K562 (cell line): ENCODE measurements at regions not wholly inside any gene's neighbourhood (a gene's known extent, or its start where the extent isn't known, plus 50 kb on each side); places are given as distances from the start of the nearest gene placed in this dataset.

Source experiments
- ARNT ChIP-seq, 2 experiments: fragments of 450-650 bp; IDR thresholded peaks; 2 replicates each; pipeline ENCODE4 v1.6.1; 2016; ENCODE audit warnings: mild to moderate bottlenecking in 1 of 2
- CEBPZ ChIP-seq: fragments of 150-350 bp; IDR thresholded peaks from 2 replicates; pipeline ENCODE4 v1.6.1; 2014; ENCODE audit warnings: low read depth, mild to moderate bottlenecking, low read length, borderline replicate concordance
- CTCF ChIP-seq, 3 experiments: IDR thresholded peaks in 2 of 3; conservative IDR thresholded peaks in 1 of 3; 2 replicates each; pipeline ENCODE4 v1.5.1; 2011 to 2012; ENCODE audit warnings: low read length in 3 of 3, mild to moderate bottlenecking in 3 of 3, control low read depth in 2 of 3, improper control_type of control experiment in 1 of 3, inconsistent platforms in 1 of 3, low read depth in 1 of 3, mixed read lengths in 1 of 3, moderate library complexity in 1 of 3; ENCODE audit not compliant: insufficient read depth in 2 of 3
- EGR1 ChIP-seq: fragments of 450-650 bp; conservative IDR thresholded peaks from 2 replicates; pipeline ENCODE4 v1.6.1; 2017; ENCODE audit warnings: mild to moderate bottlenecking
- EP300 ChIP-seq: IDR thresholded peaks from 2 replicates; pipeline ENCODE4 v1.6.1; 2012; ENCODE audit warnings: low read length, improper control_type of control experiment
- EZH2 ChIP-seq: IDR thresholded peaks from 2 replicates; pipeline ENCODE4 v1.6.1; 2012; ENCODE audit warnings: low read depth, mild to moderate bottlenecking, inconsistent platforms, low read length, borderline replicate concordance
- HOXB6 ChIP-seq: fragments of 250-450 bp; sonication (Bioruptor Pico); IDR thresholded peaks from 2 replicates; pipeline ENCODE4 v1.5.1; 2022; ENCODE audit warnings: mild to moderate bottlenecking, borderline replicate concordance
- MEIS2 ChIP-seq: fragments of 450-650 bp; IDR thresholded peaks from 2 replicates; pipeline ENCODE4 v1.6.1; 2014; ENCODE audit warnings: mild to moderate bottlenecking; ENCODE audit not compliant: partially characterized antibody
- POLR2A ChIP-seq: fragments of 450-650 bp; conservative IDR thresholded peaks from 2 replicates; pipeline ENCODE4 v1.6.1; 2016
- RUNX1 ChIP-seq: sonication (generic); IDR thresholded peaks from 2 replicates; pipeline ENCODE4 v1.6.1; 2016; ENCODE audit warnings: antibody characterized with exemption, low read depth
- WHSC1 ChIP-seq: IDR thresholded peaks from one replicate; pipeline ENCODE4 v1.6.1; 2012; ENCODE audit warnings: low read length, control low read depth, inconsistent platforms
- ZNF121 ChIP-seq: sonication (generic); formaldehyde crosslinking; conservative IDR thresholded peaks from 2 replicates; pipeline ENCODE4 v1.8.0; 2022; ENCODE audit warnings: missing genetic modification reagents
- TF ChIP-seq, protein P1 (sequence below): sonication (generic); formaldehyde crosslinking; IDR thresholded peaks from 2 replicates; pipeline ENCODE4 v1.8.0; 2023; ENCODE audit warnings: missing genetic modification reagents, mild to moderate bottlenecking, borderline replicate concordance

DNA sequence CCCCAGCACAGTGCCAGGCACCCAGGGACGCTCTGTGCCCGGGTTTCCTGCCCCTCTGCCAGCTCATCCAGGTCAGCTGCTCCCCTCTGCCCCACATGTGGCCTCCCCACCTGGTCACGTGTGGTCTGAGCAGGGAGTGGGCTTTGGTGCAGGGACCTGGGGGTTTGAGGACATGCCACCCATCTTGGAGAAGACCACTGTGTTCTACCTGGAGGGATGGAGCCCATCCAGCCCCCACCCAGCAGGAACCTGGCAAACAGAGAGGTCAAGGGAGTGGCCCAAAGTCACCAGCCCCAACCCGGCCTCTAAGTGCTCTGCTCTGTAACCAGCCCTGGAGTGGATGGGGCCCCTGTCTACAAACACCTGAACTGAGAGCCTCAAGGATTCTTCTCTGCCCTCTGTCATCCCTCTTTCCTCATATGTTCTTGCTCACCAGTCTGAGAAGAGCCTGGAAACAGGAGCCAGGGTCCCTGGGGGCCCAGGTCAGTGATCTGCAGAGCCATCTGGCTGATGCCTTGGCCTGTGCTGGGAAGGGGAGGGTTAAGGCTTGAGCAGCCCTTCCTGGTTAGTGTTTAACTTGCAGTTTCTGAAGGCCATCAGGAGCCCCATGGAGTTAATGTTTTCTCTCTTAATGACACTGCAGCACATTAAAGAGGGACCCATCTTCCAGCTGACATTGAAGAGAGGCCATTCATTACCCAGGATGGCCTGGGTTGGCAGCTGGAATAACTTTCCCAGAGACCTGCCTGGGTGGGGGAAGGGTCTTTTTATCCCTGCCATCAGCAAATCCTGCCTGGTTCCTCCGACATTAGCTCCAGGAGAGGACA is 235.4 kb downstream of the PTPRU start:
- TF ChIP-seq CTCF (IDR thresholded peaks at IDR 0.05 in 2 of 3, conservative IDR thresholded peaks at IDR 0.05 in 1 of 3; ENCODE audit: insufficient read depth in 2 of 3, low read depth in 1 of 3, low read length in 3 of 3) (no peak), RUNX1 (no peak), EP300 (no peak), POLR2A (no peak), WHSC1 (no peak), HOXB6 (CRISPR knock-in tag) (no peak), EZH2 (no peak), CEBPZ (no peak), EGR1 (no peak), MEIS2 (no peak), ZNF121 (no peak), ARNT (IDR thresholded peaks at IDR 0.05) (no peak)
- TF ChIP-seq, protein P1, sequence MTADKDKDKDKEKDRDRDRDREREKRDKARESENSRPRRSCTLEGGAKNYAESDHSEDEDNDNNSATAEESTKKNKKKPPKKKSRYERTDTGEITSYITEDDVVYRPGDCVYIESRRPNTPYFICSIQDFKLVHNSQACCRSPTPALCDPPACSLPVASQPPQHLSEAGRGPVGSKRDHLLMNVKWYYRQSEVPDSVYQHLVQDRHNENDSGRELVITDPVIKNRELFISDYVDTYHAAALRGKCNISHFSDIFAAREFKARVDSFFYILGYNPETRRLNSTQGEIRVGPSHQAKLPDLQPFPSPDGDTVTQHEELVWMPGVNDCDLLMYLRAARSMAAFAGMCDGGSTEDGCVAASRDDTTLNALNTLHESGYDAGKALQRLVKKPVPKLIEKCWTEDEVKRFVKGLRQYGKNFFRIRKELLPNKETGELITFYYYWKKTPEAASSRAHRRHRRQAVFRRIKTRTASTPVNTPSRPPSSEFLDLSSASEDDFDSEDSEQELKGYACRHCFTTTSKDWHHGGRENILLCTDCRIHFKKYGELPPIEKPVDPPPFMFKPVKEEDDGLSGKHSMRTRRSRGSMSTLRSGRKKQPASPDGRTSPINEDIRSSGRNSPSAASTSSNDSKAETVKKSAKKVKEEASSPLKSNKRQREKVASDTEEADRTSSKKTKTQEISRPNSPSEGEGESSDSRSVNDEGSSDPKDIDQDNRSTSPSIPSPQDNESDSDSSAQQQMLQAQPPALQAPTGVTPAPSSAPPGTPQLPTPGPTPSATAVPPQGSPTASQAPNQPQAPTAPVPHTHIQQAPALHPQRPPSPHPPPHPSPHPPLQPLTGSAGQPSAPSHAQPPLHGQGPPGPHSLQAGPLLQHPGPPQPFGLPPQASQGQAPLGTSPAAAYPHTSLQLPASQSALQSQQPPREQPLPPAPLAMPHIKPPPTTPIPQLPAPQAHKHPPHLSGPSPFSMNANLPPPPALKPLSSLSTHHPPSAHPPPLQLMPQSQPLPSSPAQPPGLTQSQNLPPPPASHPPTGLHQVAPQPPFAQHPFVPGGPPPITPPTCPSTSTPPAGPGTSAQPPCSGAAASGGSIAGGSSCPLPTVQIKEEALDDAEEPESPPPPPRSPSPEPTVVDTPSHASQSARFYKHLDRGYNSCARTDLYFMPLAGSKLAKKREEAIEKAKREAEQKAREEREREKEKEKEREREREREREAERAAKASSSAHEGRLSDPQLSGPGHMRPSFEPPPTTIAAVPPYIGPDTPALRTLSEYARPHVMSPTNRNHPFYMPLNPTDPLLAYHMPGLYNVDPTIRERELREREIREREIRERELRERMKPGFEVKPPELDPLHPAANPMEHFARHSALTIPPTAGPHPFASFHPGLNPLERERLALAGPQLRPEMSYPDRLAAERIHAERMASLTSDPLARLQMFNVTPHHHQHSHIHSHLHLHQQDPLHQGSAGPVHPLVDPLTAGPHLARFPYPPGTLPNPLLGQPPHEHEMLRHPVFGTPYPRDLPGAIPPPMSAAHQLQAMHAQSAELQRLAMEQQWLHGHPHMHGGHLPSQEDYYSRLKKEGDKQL (CRISPR knock-in tag), result no peak
